HepG2 (cell line): ENCODE measurements at regions not wholly inside any gene's neighbourhood (a gene's known extent, or its start where the extent isn't known, plus 50 kb on each side); places are given as distances from the start of the nearest gene placed in this dataset.

Source experiments
- AKAP8 ChIP-seq: sonication (generic); formaldehyde crosslinking; IDR thresholded peaks from 2 replicates; pipeline ENCODE4 v1.5.1; 2020; ENCODE audit warnings: mild to moderate bottlenecking, missing genetic modification reagents
- ARNT ChIP-seq: fragments of 450-650 bp; IDR thresholded peaks from 2 replicates; pipeline ENCODE4 v1.6.1; 2017
- CEBPB ChIP-seq: IDR thresholded peaks from 2 replicates; pipeline ENCODE4 v1.6.1; 2011; ENCODE audit warnings: low read depth, low read length, improper control_type of control experiment, borderline replicate concordance
- MXD1 ChIP-seq: sonication (generic); formaldehyde crosslinking; IDR thresholded peaks from 2 replicates; pipeline ENCODE4 v1.4.0; 2020; ENCODE audit warnings: mild to moderate bottlenecking, missing genetic modification reagents
- SATB2 ChIP-seq: sonication (generic); formaldehyde crosslinking; IDR thresholded peaks from 2 replicates; pipeline ENCODE4 v1.5.0; 2020; ENCODE audit warnings: missing genetic modification reagents
- SNAPC2 ChIP-seq: sonication (generic); formaldehyde crosslinking; IDR thresholded peaks from 2 replicates; pipeline ENCODE4 v1.8.1; 2022; ENCODE audit warnings: mild to moderate bottlenecking, missing genetic modification reagents
- SOX13 ChIP-seq, 3 experiments: fragments of 450-650 bp in 1 of 3; sonication (generic) in 1 of 3; formaldehyde crosslinking in 1 of 3; IDR thresholded peaks in 2 of 3; conservative IDR thresholded peaks in 1 of 3; 2 replicates each; pipeline versions ENCODE4 v1.5.0 to v1.6.1; 2016 to 2020; ENCODE audit warnings: antibody characterized with exemption in 1 of 3, mild to moderate bottlenecking in 1 of 3, missing compliant biosample characterization in 1 of 3, missing genetic modification reagents in 1 of 3, moderate library complexity in 1 of 3
- STAT6 ChIP-seq: sonication (generic); formaldehyde crosslinking; IDR thresholded peaks from 2 replicates; pipeline ENCODE4 v1.4.0; 2020; ENCODE audit warnings: missing genetic modification reagents, mild to moderate bottlenecking, borderline replicate concordance
- TIGD3 ChIP-seq: sonication (generic); formaldehyde crosslinking; IDR thresholded peaks from 2 replicates; pipeline ENCODE4 v1.5.1; 2020; ENCODE audit warnings: mild to moderate bottlenecking, missing genetic modification reagents, borderline replicate concordance
- UBTF ChIP-seq: sonication (generic); formaldehyde crosslinking; IDR thresholded peaks from 2 replicates; pipeline ENCODE4 v1.4.0; 2020; ENCODE audit warnings: mild to moderate bottlenecking, missing genetic modification reagents
- ZFP36 ChIP-seq: fragments of 150-350 bp; IDR thresholded peaks from 2 replicates; pipeline ENCODE4 v1.6.1; 2018; ENCODE audit warnings: borderline replicate concordance, low read length, low read depth; ENCODE audit not compliant: partially characterized antibody
- ZNF281 ChIP-seq: sonication (generic); formaldehyde crosslinking; IDR thresholded peaks from 2 replicates; pipeline ENCODE4 v1.4.0; 2020; ENCODE audit warnings: missing genetic modification reagents, borderline replicate concordance
- ZNF597 ChIP-seq: sonication (generic); formaldehyde crosslinking; IDR thresholded peaks from 2 replicates; pipeline ENCODE4 v1.5.0; 2020; ENCODE audit warnings: missing genetic modification reagents
- ZNF652 ChIP-seq: IDR thresholded peaks from 2 replicates; pipeline ENCODE4 v1.6.1; 2016; ENCODE audit warnings: low read depth, borderline replicate concordance
- ZSCAN25 ChIP-seq: sonication (generic); formaldehyde crosslinking; IDR thresholded peaks from 2 replicates; pipeline ENCODE4 v1.8.0; 2022; ENCODE audit warnings: mild to moderate bottlenecking, missing genetic modification reagents

- TF ChIP-seq UBTF (CRISPR knock-in tag) (peak; percentile 67; the same call in 1 of the 2 replicates), CEBPB (no peak), ZSCAN25 (CRISPR knock-in tag) (peak; percentile 43), AKAP8 (CRISPR knock-in tag) (no peak), ZFP36 (no peak), ZNF652 (no peak), SATB2 (no peak), MXD1 (no peak), SOX13 (IDR thresholded peaks at IDR 0.05) (no peak), SOX13 (CRISPR knock-in tag; conservative IDR thresholded peaks at IDR 0.05 in 1 of 2, IDR thresholded peaks at IDR 0.05 in 1 of 2) (no peak), TIGD3 (CRISPR knock-in tag) (no peak), ZNF281 (no peak), SNAPC2 (CRISPR knock-in tag) (no peak), STAT6 (no peak), ZNF597 (CRISPR knock-in tag) (no peak), ARNT (no peak)
Observed at GRCh38 chr1:59146651-59147358, 150.1 kb upstream of the FGGY start (continued).
